ENCODE measurements at regions not wholly inside any gene's neighbourhood (a gene's known extent, or its start where the extent isn't known, plus 50 kb on each side); places are given as distances from the start of the nearest gene placed in this dataset.

GRCh38 chr18:71329114-71329513, 1040.3 kb downstream of the SOCS6 start:
- H3K79me2 ChIP-seq (ENCODE audit: insufficient read depth, low read length) = no peaks in the 10 kb centered on the region
- H3K27ac ChIP-seq (ENCODE audit: low read length) = no peak overlapping the region
- DNase-seq (no peak), ATAC-seq (ENCODE audit: insufficient read depth, low read depth) (no peak)
- H3K4me1 ChIP-seq (ENCODE audit: insufficient read depth, low read length) = no peaks in the 10 kb centered on the region
- no peak overlapping the region for H3K4me3 ChIP-seq (ENCODE audit: low read depth in 1 of 2, low read length in 2 of 2)
- H3K9ac ChIP-seq (ENCODE audit: low read depth, low read length) = no peak overlapping the region
- H3K36me3 ChIP-seq (ENCODE audit: insufficient read depth, low read length) = no peaks in the 10 kb centered on the region
- TF ChIP-seq CTCF (IDR thresholded peaks at IDR 0.05; ENCODE audit: borderline replicate concordance, extremely low read depth, low read length, poor library complexity, severe bottlenecking) = no peak
- TF ChIP-seq EZH2 (IDR thresholded peaks at IDR 0.05; ENCODE audit: borderline replicate concordance, low read depth, low read length, severe bottlenecking) = no peak
- H3K4me2 ChIP-seq (ENCODE audit: insufficient read depth, low read length) = no peak overlapping the region
- no peaks in the 10 kb centered on the region for H3K9me3 ChIP-seq (ENCODE audit: insufficient read depth, low read length, severe bottlenecking)
- no peaks in the 10 kb centered on the region for H4K20me1 ChIP-seq (ENCODE audit: insufficient read depth, low read length)
- H3K27me3 ChIP-seq (ENCODE audit: insufficient read depth, low read length, poor library complexity) = no peaks in the 10 kb centered on the region
- no peak overlapping the region for H2AFZ ChIP-seq (ENCODE audit: low read depth, low read length)

DNA sequence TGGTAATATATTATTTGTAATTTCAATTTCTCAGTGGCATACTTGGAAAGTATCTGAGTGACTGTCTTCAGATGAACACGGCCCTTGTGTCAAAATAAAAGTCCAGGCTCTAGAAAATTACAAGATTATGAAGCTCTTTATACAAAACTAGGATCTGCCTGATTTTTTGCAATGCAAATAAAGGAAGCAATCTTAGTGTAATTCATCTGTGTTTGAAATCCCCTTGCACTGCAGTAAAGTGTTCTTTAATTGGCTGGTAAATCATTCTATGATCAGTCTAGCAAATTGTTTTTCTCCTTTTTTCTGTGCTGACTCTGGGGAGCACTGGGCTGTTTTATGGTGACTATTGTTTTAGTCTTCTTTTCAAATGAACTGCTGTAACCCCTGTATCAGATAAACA, 1039.0 kb downstream of the SOCS6 start:
- Histone ChIP-seq H3K79me2 (ENCODE audit: insufficient read depth, low read length) (no peaks in the 10 kb centered on the region), H3K36me3 (ENCODE audit: insufficient read depth, low read length) (no peaks in the 10 kb centered on the region), H3K9ac (ENCODE audit: low read depth, low read length) (no peak overlapping the region), H3K27ac (ENCODE audit: low read length) (no peak overlapping the region), H2AFZ (ENCODE audit: low read depth, low read length) (no peak overlapping the region), H3K9me3 (ENCODE audit: insufficient read depth, low read length, severe bottlenecking) (no peaks in the 10 kb centered on the region), H3K27me3 (ENCODE audit: insufficient read depth, low read length, poor library complexity) (no peaks in the 10 kb centered on the region), H4K20me1 (ENCODE audit: insufficient read depth, low read length) (no peaks in the 10 kb centered on the region), H3K4me2 (ENCODE audit: insufficient read depth, low read length) (no peak overlapping the region), H3K4me3 (ENCODE audit: low read depth in 1 of 2, low read length in 2 of 2) (no peak overlapping the region), H3K4me1 (ENCODE audit: insufficient read depth, low read length) (no peaks in the 10 kb centered on the region)
- DNase-seq (no peak), ATAC-seq (ENCODE audit: insufficient read depth, low read depth) (no peak)
- TF ChIP-seq CTCF (IDR thresholded peaks at IDR 0.05; ENCODE audit: borderline replicate concordance, extremely low read depth, low read length, poor library complexity, severe bottlenecking) (no peak), EZH2 (IDR thresholded peaks at IDR 0.05; ENCODE audit: borderline replicate concordance, low read depth, low read length, severe bottlenecking) (no peak)

DNA sequence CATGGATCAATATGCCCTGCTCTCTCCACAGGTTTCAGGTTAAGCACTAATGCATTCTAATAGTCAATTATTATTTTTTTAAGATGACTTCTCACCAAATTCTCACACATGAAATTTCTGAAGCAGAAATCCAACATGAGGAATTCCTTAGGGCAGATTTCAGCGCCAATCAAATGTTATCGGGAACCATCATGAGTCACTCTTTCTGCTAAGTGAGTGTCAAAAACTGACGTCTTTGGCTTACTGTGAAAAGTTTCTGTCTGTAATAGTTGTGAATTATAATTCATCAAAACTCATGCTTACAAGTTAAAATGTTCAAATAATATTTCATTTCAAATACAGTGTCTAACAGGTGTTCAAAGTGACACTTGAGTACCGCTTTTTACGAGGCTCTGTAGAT, 1038.6 kb downstream of the SOCS6 start:
- DNase-seq (no peak), ATAC-seq (ENCODE audit: insufficient read depth, low read depth) (no peak)
- no peak overlapping the region for H3K4me3 ChIP-seq (ENCODE audit: low read depth in 1 of 2, low read length in 2 of 2)
- no peak overlapping the region for H3K9ac ChIP-seq (ENCODE audit: low read depth, low read length)
- no peak overlapping the region for H3K4me2 ChIP-seq (ENCODE audit: insufficient read depth, low read length)
- no peaks in the 10 kb centered on the region for H3K79me2 ChIP-seq (ENCODE audit: insufficient read depth, low read length)
- no peak for TF ChIP-seq EZH2 (IDR thresholded peaks at IDR 0.05; ENCODE audit: borderline replicate concordance, low read depth, low read length, severe bottlenecking)
- no peak for TF ChIP-seq CTCF (IDR thresholded peaks at IDR 0.05; ENCODE audit: borderline replicate concordance, extremely low read depth, low read length, poor library complexity, severe bottlenecking)
- no peaks in the 10 kb centered on the region for H3K27me3 ChIP-seq (ENCODE audit: insufficient read depth, low read length, poor library complexity)
- H3K36me3 ChIP-seq (ENCODE audit: insufficient read depth, low read length) = no peaks in the 10 kb centered on the region
- H3K27ac ChIP-seq (ENCODE audit: low read length) = no peak overlapping the region
- no peak overlapping the region for H2AFZ ChIP-seq (ENCODE audit: low read depth, low read length)
- H3K4me1 ChIP-seq (ENCODE audit: insufficient read depth, low read length) = no peaks in the 10 kb centered on the region
- H3K9me3 ChIP-seq (ENCODE audit: insufficient read depth, low read length, severe bottlenecking) = no peaks in the 10 kb centered on the region
- H4K20me1 ChIP-seq (ENCODE audit: insufficient read depth, low read length) = no peaks in the 10 kb centered on the region

GRCh38 chr18:71326826-71327225, 1038.0 kb downstream of the SOCS6 start:
- Histone ChIP-seq H3K4me2 (ENCODE audit: insufficient read depth, low read length) (no peak overlapping the region), H2AFZ (ENCODE audit: low read depth, low read length) (no peak overlapping the region)
- DNase-seq = no peak

More at GRCh38 chr18:71326826-71327225, 1038.0 kb downstream of the SOCS6 start:
- H3K4me1 ChIP-seq (ENCODE audit: insufficient read depth, low read length) = no peaks in the 10 kb centered on the region
- no peaks in the 10 kb centered on the region for H4K20me1 ChIP-seq (ENCODE audit: insufficient read depth, low read length)
- H3K9me3 ChIP-seq (ENCODE audit: insufficient read depth, low read length, severe bottlenecking) = no peaks in the 10 kb centered on the region
- H3K79me2 ChIP-seq (ENCODE audit: insufficient read depth, low read length) = no peaks in the 10 kb centered on the region
- no peak overlapping the region for H3K4me3 ChIP-seq (ENCODE audit: low read depth in 1 of 2, low read length in 2 of 2)
- no peak overlapping the region for H3K9ac ChIP-seq (ENCODE audit: low read depth, low read length)
- no peak for ATAC-seq (ENCODE audit: insufficient read depth, low read depth)
- TF ChIP-seq CTCF (IDR thresholded peaks at IDR 0.05; ENCODE audit: borderline replicate concordance, extremely low read depth, low read length, poor library complexity, severe bottlenecking) (no peak), EZH2 (IDR thresholded peaks at IDR 0.05; ENCODE audit: borderline replicate concordance, low read depth, low read length, severe bottlenecking) (no peak)
- no peaks in the 10 kb centered on the region for H3K36me3 ChIP-seq (ENCODE audit: insufficient read depth, low read length)
- H3K27me3 ChIP-seq (ENCODE audit: insufficient read depth, low read length, poor library complexity) = no peaks in the 10 kb centered on the region
- no peak overlapping the region for H3K27ac ChIP-seq (ENCODE audit: low read length)
